OCI-M1 (cell line): ENCODE measurements at regions not wholly inside any gene's neighbourhood (a gene's known extent, or its start where the extent isn't known, plus 50 kb on each side); places are given as distances from the start of the nearest gene placed in this dataset.

ENCODE experiments used
- DNase-seq: peaks from one replicate; lab custom pipeline; 2025; lab: John Stamatoyannopoulos, UW

GRCh38 chr2:153818242-153818641, 53.5 kb upstream of the GALNT13 start:
- no peak for DNase-seq

- peak; percentile 78 for DNase-seq
Measured at GRCh38 chr2:153819074-153819473, 52.6 kb upstream of the GALNT13 start.

- DNase-seq = peak; percentile 43
Measured at GRCh38 chr2:153819501-153819900, 52.2 kb upstream of the GALNT13 start.
